Liver (tissue), 3 donors: ENCODE measurements at regions not wholly inside any gene's neighbourhood (a gene's known extent, or its start where the extent isn't known, plus 50 kb on each side); places are given as distances from the start of the nearest gene placed in this dataset.

ENCODE experiments used
- ATF3 ChIP-seq: IDR thresholded peaks from 2 replicates; pipeline ENCODE4 v1.6.1; 2016; ENCODE audit warnings: antibody characterized with exemption
- EGR1 ChIP-seq, 2 donors: IDR thresholded peaks; 2 replicates each; pipeline ENCODE4 v1.6.1; 2016 to 2018; ENCODE audit warnings: antibody characterized with exemption in 2 of 2, low read depth in 2 of 2
- HNF4A ChIP-seq, 2 donors: conservative IDR thresholded peaks; 2 replicates each; pipeline ENCODE4 v1.6.1; 2016; ENCODE audit warnings: antibody characterized with exemption in 2 of 2, mild to moderate bottlenecking in 2 of 2
- HNF4G ChIP-seq: IDR thresholded peaks from 2 replicates; pipeline ENCODE4 v1.6.1; 2016; ENCODE audit warnings: antibody characterized with exemption
- JUND ChIP-seq, 2 donors: IDR thresholded peaks; 2 replicates each; pipeline ENCODE4 v1.6.1; 2016; ENCODE audit warnings: antibody characterized with exemption in 2 of 2
- RAD21 ChIP-seq, 2 donors: IDR thresholded peaks; 2 replicates each; pipeline ENCODE4 v1.6.1; 2016; ENCODE audit warnings: antibody characterized with exemption in 2 of 2, mild to moderate bottlenecking in 2 of 2
- REST ChIP-seq: IDR thresholded peaks from 2 replicates; pipeline ENCODE4 v1.6.1; 2016; ENCODE audit warnings: antibody characterized with exemption, mild to moderate bottlenecking
- RXRA ChIP-seq, 2 donors: IDR thresholded peaks; 2 replicates each; pipeline ENCODE4 v1.6.1; 2017 to 2018; ENCODE audit warnings: antibody characterized with exemption in 2 of 2, mild to moderate bottlenecking in 1 of 2
- SP1 ChIP-seq: IDR thresholded peaks from 2 replicates; pipeline ENCODE4 v1.6.1; 2018; ENCODE audit warnings: antibody characterized with exemption, mild to moderate bottlenecking
- TAF1 ChIP-seq: conservative IDR thresholded peaks from 2 replicates; pipeline ENCODE4 v1.6.1; 2016; ENCODE audit warnings: antibody characterized with exemption, mild to moderate bottlenecking
- YY1 ChIP-seq: IDR thresholded peaks from 2 replicates; pipeline ENCODE4 v1.6.1; 2016; ENCODE audit warnings: antibody characterized with exemption, mild to moderate bottlenecking
- TF ChIP-seq, protein P1 (sequence below): fragments of 150-350 bp; IDR thresholded peaks from 2 replicates; pipeline ENCODE4 v1.5.1; 2017; ENCODE audit warnings: improper control_type of control experiment, low read depth, low read length; ENCODE audit not compliant: missing input control
- TF ChIP-seq, protein P2 (sequence below): IDR thresholded peaks from 2 replicates; pipeline ENCODE4 v1.6.1; 2016; ENCODE audit warnings: antibody characterized with exemption
- TF ChIP-seq, protein P3 (sequence below): IDR thresholded peaks from 2 replicates; pipeline ENCODE4 v1.6.1; 2016; ENCODE audit warnings: antibody characterized with exemption
- donor health status: healthy.
- donor health status: healthy.

DNA sequence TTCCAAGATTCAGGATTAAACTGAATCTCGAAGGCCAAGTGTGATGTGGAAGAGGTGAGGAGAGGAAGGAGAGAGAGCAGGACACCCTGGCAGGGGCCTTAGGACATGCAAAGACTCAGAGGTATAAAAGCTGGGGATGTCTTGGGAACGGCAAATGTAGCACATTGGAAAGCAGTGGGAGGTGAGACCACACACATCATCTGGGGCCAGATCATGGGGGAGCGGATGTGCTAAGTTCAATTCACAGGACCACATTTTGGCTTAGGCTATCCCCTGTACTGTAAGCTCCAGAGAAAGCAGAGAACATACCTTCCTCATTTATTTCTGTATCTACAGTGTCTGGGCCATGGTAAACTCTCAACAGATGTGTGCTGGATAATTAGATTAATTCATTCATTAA is 59.5 kb upstream of the MBOAT1 start:
- TF ChIP-seq RAD21 (IDR thresholded peaks at IDR 0.05) (no peak), HNF4G (no peak), SP1 (no peak), EGR1 (IDR thresholded peaks at IDR 0.05; ENCODE audit: low read depth in 2 of 2) (no peak), REST (no peak), JUND (IDR thresholded peaks at IDR 0.05) (no peak), RXRA (IDR thresholded peaks at IDR 0.05) (no peak), YY1 (no peak), ATF3 (no peak), HNF4A (conservative IDR thresholded peaks at IDR 0.05) (no peak), TAF1 (no peak)
- TF ChIP-seq, protein P1, sequence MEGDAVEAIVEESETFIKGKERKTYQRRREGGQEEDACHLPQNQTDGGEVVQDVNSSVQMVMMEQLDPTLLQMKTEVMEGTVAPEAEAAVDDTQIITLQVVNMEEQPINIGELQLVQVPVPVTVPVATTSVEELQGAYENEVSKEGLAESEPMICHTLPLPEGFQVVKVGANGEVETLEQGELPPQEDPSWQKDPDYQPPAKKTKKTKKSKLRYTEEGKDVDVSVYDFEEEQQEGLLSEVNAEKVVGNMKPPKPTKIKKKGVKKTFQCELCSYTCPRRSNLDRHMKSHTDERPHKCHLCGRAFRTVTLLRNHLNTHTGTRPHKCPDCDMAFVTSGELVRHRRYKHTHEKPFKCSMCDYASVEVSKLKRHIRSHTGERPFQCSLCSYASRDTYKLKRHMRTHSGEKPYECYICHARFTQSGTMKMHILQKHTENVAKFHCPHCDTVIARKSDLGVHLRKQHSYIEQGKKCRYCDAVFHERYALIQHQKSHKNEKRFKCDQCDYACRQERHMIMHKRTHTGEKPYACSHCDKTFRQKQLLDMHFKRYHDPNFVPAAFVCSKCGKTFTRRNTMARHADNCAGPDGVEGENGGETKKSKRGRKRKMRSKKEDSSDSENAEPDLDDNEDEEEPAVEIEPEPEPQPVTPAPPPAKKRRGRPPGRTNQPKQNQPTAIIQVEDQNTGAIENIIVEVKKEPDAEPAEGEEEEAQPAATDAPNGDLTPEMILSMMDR: no peak
- TF ChIP-seq, protein P2, sequence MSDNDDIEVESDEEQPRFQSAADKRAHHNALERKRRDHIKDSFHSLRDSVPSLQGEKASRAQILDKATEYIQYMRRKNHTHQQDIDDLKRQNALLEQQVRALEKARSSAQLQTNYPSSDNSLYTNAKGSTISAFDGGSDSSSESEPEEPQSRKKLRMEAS: no peak
- TF ChIP-seq, protein P3, sequence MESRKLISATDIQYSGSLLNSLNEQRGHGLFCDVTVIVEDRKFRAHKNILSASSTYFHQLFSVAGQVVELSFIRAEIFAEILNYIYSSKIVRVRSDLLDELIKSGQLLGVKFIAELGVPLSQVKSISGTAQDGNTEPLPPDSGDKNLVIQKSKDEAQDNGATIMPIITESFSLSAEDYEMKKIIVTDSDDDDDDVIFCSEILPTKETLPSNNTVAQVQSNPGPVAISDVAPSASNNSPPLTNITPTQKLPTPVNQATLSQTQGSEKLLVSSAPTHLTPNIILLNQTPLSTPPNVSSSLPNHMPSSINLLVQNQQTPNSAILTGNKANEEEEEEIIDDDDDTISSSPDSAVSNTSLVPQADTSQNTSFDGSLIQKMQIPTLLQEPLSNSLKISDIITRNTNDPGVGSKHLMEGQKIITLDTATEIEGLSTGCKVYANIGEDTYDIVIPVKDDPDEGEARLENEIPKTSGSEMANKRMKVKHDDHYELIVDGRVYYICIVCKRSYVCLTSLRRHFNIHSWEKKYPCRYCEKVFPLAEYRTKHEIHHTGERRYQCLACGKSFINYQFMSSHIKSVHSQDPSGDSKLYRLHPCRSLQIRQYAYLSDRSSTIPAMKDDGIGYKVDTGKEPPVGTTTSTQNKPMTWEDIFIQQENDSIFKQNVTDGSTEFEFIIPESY: no peak
